ENCODE measurements at regions not wholly inside any gene's neighbourhood (a gene's known extent, or its start where the extent isn't known, plus 50 kb on each side); places are given as distances from the start of the nearest gene placed in this dataset.

GRCh38 chr9:109989296-109989695 is 209.3 kb downstream of the PALM2AKAP2 start:
- H3K27ac ChIP-seq (ENCODE audit: low read length) = no peak overlapping the region
- no peaks in the 10 kb centered on the region for H3K4me1 ChIP-seq (ENCODE audit: insufficient read depth, low read length)
- H3K9me3 ChIP-seq (ENCODE audit: insufficient read depth, low read length, severe bottlenecking) = no peaks in the 10 kb centered on the region
- H3K27me3 ChIP-seq (ENCODE audit: insufficient read depth, low read length, poor library complexity) = no peaks in the 10 kb centered on the region
- DNase-seq (no peak), ATAC-seq (ENCODE audit: insufficient read depth, low read depth) (no peak)
- no peak overlapping the region for H2AFZ ChIP-seq (ENCODE audit: low read depth, low read length)
- H3K9ac ChIP-seq (ENCODE audit: low read depth, low read length) = no peak overlapping the region
- TF ChIP-seq CTCF (IDR thresholded peaks at IDR 0.05; ENCODE audit: borderline replicate concordance, extremely low read depth, low read length, poor library complexity, severe bottlenecking) (no peak), EZH2 (IDR thresholded peaks at IDR 0.05; ENCODE audit: borderline replicate concordance, low read depth, low read length, severe bottlenecking) (no peak)
- H3K79me2 ChIP-seq (ENCODE audit: insufficient read depth, low read length) = no peaks in the 10 kb centered on the region
- H3K4me3 ChIP-seq (ENCODE audit: low read depth in 1 of 2, low read length in 2 of 2) = no peak overlapping the region
- no peak overlapping the region for H3K4me2 ChIP-seq (ENCODE audit: insufficient read depth, low read length)
- H4K20me1 ChIP-seq (ENCODE audit: insufficient read depth, low read length) = no peaks in the 10 kb centered on the region
- no peaks in the 10 kb centered on the region for H3K36me3 ChIP-seq (ENCODE audit: insufficient read depth, low read length)

DNA sequence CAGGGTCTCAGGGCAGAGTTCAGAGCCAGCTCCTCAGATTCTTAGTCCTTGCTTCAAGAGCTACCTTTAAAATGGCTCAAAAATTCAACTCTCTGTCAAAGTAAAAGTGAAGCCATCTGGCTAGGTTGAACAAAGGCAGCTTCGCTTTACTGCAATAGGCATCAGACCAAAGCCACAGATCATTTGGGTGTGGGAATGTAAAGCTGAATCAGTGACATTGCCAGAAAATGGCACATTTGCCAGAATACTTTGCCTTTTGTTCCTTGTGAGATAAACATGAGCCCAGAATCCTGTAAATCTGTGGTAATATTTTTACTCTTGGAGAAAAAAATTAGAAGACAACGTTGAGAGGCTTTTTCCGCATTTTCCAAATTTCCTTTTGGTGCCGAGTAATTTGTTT is 210.5 kb downstream of the PALM2AKAP2 start:
- H3K4me2 ChIP-seq (ENCODE audit: insufficient read depth, low read length) = no peak overlapping the region
- no peak overlapping the region for H3K27ac ChIP-seq (ENCODE audit: low read length)
- H3K27me3 ChIP-seq (ENCODE audit: insufficient read depth, low read length, poor library complexity) = no peaks in the 10 kb centered on the region
- H3K4me3 ChIP-seq (ENCODE audit: low read depth in 1 of 2, low read length in 2 of 2) = no peak overlapping the region
- H3K4me1 ChIP-seq (ENCODE audit: insufficient read depth, low read length) = no peaks in the 10 kb centered on the region
- H2AFZ ChIP-seq (ENCODE audit: low read depth, low read length) = no peak overlapping the region
- DNase-seq (no peak), ATAC-seq (ENCODE audit: insufficient read depth, low read depth) (no peak)
- no peaks in the 10 kb centered on the region for H3K79me2 ChIP-seq (ENCODE audit: insufficient read depth, low read length)
- no peaks in the 10 kb centered on the region for H3K9me3 ChIP-seq (ENCODE audit: insufficient read depth, low read length, severe bottlenecking)
- H4K20me1 ChIP-seq (ENCODE audit: insufficient read depth, low read length) = no peaks in the 10 kb centered on the region
- TF ChIP-seq CTCF (IDR thresholded peaks at IDR 0.05; ENCODE audit: borderline replicate concordance, extremely low read depth, low read length, poor library complexity, severe bottlenecking) = no peak
- TF ChIP-seq EZH2 (IDR thresholded peaks at IDR 0.05; ENCODE audit: borderline replicate concordance, low read depth, low read length, severe bottlenecking) = no peak
- no peak overlapping the region for H3K9ac ChIP-seq (ENCODE audit: low read depth, low read length)
- no peaks in the 10 kb centered on the region for H3K36me3 ChIP-seq (ENCODE audit: insufficient read depth, low read length)

DNA sequence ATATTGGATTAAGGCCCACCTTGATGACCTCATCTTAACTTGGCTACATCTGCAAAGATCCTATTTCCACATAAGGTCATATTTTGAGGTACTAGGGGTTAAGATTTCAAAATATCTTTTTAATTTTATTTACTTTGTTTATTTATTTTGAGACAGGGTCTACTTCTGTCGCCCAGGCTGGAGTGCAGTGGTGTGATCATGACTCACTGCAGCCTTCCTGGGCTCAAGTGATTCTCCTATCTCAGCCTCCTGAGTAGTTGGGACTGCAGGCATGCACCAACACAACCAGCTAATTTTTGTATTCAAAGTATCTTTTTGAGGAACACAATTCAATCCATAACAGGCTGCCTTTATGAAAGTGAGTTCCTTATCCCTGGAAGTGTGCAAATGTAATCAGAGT is 212.3 kb downstream of the PALM2AKAP2 start:
- Histone ChIP-seq H3K4me1 (ENCODE audit: insufficient read depth, low read length) (no peaks in the 10 kb centered on the region), H2AFZ (ENCODE audit: low read depth, low read length) (no peak overlapping the region), H3K9me3 (ENCODE audit: insufficient read depth, low read length, severe bottlenecking) (no peaks in the 10 kb centered on the region), H3K4me2 (ENCODE audit: insufficient read depth, low read length) (no peak overlapping the region), H3K27ac (ENCODE audit: low read length) (no peak overlapping the region), H3K9ac (ENCODE audit: low read depth, low read length) (no peak overlapping the region), H3K36me3 (ENCODE audit: insufficient read depth, low read length) (no peaks in the 10 kb centered on the region), H3K4me3 (ENCODE audit: low read depth in 1 of 2, low read length in 2 of 2) (no peak overlapping the region), H3K79me2 (ENCODE audit: insufficient read depth, low read length) (no peaks in the 10 kb centered on the region), H4K20me1 (ENCODE audit: insufficient read depth, low read length) (no peaks in the 10 kb centered on the region), H3K27me3 (ENCODE audit: insufficient read depth, low read length, poor library complexity) (no peaks in the 10 kb centered on the region)
- no peak for DNase-seq
- ATAC-seq (ENCODE audit: insufficient read depth, low read depth) = no peak
- TF ChIP-seq CTCF (IDR thresholded peaks at IDR 0.05; ENCODE audit: borderline replicate concordance, extremely low read depth, low read length, poor library complexity, severe bottlenecking) = no peak
- TF ChIP-seq EZH2 (IDR thresholded peaks at IDR 0.05; ENCODE audit: borderline replicate concordance, low read depth, low read length, severe bottlenecking) = no peak

All from DND-41 (cell line).